Common myeloid progenitor, CD34-positive (primary cell): ENCODE measurements at regions not wholly inside any gene's neighbourhood (a gene's known extent, or its start where the extent isn't known, plus 50 kb on each side); places are given as distances from the start of the nearest gene placed in this dataset.

ENCODE experiments used
- CTCF ChIA-PET: fragments of 350-600 bp; sonication (Branson Sonifier 250); formaldehyde crosslinking; loops from one replicate; lab custom pipeline; 2021; ENCODE audit warnings: antibody characterized with exemption; lab: Charles Lee
- POLR2A ChIA-PET: fragments of 350-600 bp; sonication (Branson Sonifier 250); formaldehyde crosslinking; loops from one replicate; lab custom pipeline; 2021; ENCODE audit warnings: antibody characterized with exemption; lab: Charles Lee
- DNase-seq, 3 donors: peaks; one replicate each; pipeline versions ENCODE4 v3.0.0 to v3.0.0-alpha.2; 2013
- H3K27ac ChIP-seq, 2 experiments: 1 replicate in 1 of 2; 2 replicates in 1 of 2; pipeline ENCODE4 v1.7.0; 2013; ENCODE audit warnings: inconsistent platforms in 2 of 2, low read length in 2 of 2, mild to moderate bottlenecking in 2 of 2, low read depth in 1 of 2, moderate library complexity in 1 of 2; ENCODE audit not compliant: severe bottlenecking in 2 of 2, insufficient read depth in 1 of 2, poor library complexity in 1 of 2
- H3K27me3 ChIP-seq, 5 experiments: replicated peaks in 2 of 5; 1 replicate in 3 of 5; 2 replicates in 2 of 5; pipeline versions ENCODE4 v1.6.1 to v1.7.0; 2013; ENCODE audit warnings: low read length in 4 of 5, mild to moderate bottlenecking in 2 of 5, moderate library complexity in 2 of 5, inconsistent platforms in 1 of 5; ENCODE audit not compliant: insufficient read depth in 5 of 5, control insufficient read depth in 4 of 5
- H3K36me3 ChIP-seq, 4 experiments: 1 replicate in 2 of 4; 2 replicates in 2 of 4; pipeline versions ENCODE4 v1.6.1 to v1.7.0; 2013; ENCODE audit warnings: low read length in 3 of 4, control low read depth in 1 of 4, mild to moderate bottlenecking in 1 of 4; ENCODE audit not compliant: control insufficient read depth in 4 of 4, insufficient read depth in 4 of 4
- H3K4me1 ChIP-seq, 4 experiments: 1 replicate in 3 of 4; 2 replicates in 1 of 4; pipeline versions ENCODE4 v1.6.1 to v1.7.1; 2013; ENCODE audit warnings: low read length in 3 of 4, mild to moderate bottlenecking in 3 of 4, control low read depth in 1 of 4, inconsistent platforms in 1 of 4, moderate library complexity in 1 of 4; ENCODE audit not compliant: control insufficient read depth in 4 of 4, insufficient read depth in 4 of 4; ENCODE audit errors: control extremely low read depth in 1 of 4
- H3K4me3 ChIP-seq, 7 experiments: 1 replicate in 4 of 7; 2 replicates in 3 of 7; pipeline versions ENCODE4 v1.5.1 to v1.7.0; 2013; ENCODE audit warnings: mild to moderate bottlenecking in 7 of 7, low read length in 6 of 7, moderate library complexity in 6 of 7, inconsistent platforms in 2 of 7, low read depth in 2 of 7, control low read depth in 1 of 7; ENCODE audit not compliant: insufficient read depth in 4 of 7, control insufficient read depth in 1 of 7; ENCODE audit errors: extremely low read depth in 1 of 7
- H3K9me3 ChIP-seq, 5 experiments: 1 replicate in 4 of 5; 2 replicates in 1 of 5; pipeline versions ENCODE4 v1.6.1 to v1.7.1; 2013; ENCODE audit warnings: low read length in 4 of 5, mild to moderate bottlenecking in 2 of 5, inconsistent platforms in 1 of 5, low read depth in 1 of 5, moderate library complexity in 1 of 5; ENCODE audit not compliant: control insufficient read depth in 4 of 5, insufficient read depth in 2 of 5; ENCODE audit errors: control extremely low read depth in 1 of 5
- WGBS: methylation state at CpG from one replicate; pipeline ENCODE4 v1.1.5; 2013; ENCODE audit not compliant: insufficient coverage; 5-methylcytosine and 5-hydroxymethylcytosine counted together

GRCh38 chr3:103499132-103499900 lies 1064.5 kb downstream of the ZPLD1 start:
- Histone ChIP-seq H3K36me3 (no peaks in the 10 kb centered on the region), H3K4me3 (no peak overlapping the region), H3K4me1 (no peaks in the 10 kb centered on the region), H3K27ac (no peak overlapping the region), H3K27me3 (no peaks in the 10 kb centered on the region), H3K9me3 (no peaks in the 10 kb centered on the region)
- ChIA-PET POLR2A (no interaction called here), CTCF (no interaction called here)
- DNase-seq: no peak
- WGBS: no CpG with 5 or more reads among the region's 1 CpG

- no peak overlapping the region for H3K27ac ChIP-seq
- no peak for DNase-seq
- H3K27me3 ChIP-seq: no peaks in the 10 kb centered on the region
- no peaks in the 10 kb centered on the region for H3K36me3 ChIP-seq
- ChIA-PET POLR2A (no interaction called here), CTCF (no interaction called here)
- H3K4me3 ChIP-seq: no peak overlapping the region
- H3K9me3 ChIP-seq: no peaks in the 10 kb centered on the region
- H3K4me1 ChIP-seq: no peaks in the 10 kb centered on the region
- 97% methylated on average over 4 of the region's 4 CpGs for WGBS
These were observed 1065.2 kb downstream of the ZPLD1 start for GRCh38 chr3:103499967-103500366.

- H3K4me3 ChIP-seq: no peak overlapping the region
- CTCF ChIA-PET: no interaction called here
- H3K9me3 ChIP-seq: peaks cover 0 to 2% (median 0%) of the 10 kb centered on the region in 5 experiments
- no peaks in the 10 kb centered on the region for H3K4me1 ChIP-seq
- no peaks in the 10 kb centered on the region for H3K36me3 ChIP-seq
- H3K27me3 ChIP-seq: no peaks in the 10 kb centered on the region
- H3K27ac ChIP-seq: no peak overlapping the region
- no CpG with 5 or more reads among the region's 2 CpGs for WGBS
- DNase-seq: no peak
- POLR2A ChIA-PET: no interaction called here
These were observed 1075.9 kb downstream of the ZPLD1 start for GRCh38 chr3:103510760-103511159.

- no peak overlapping the region for H3K4me3 ChIP-seq
- no peak overlapping the region for H3K27ac ChIP-seq
- peaks cover 0 to 1% (median 0%) of the 10 kb centered on the region in 5 experiments for H3K9me3 ChIP-seq
- H3K36me3 ChIP-seq: no peaks in the 10 kb centered on the region
- ChIA-PET POLR2A (no interaction called here), CTCF (no interaction called here)
- no peak for DNase-seq
- H3K27me3 ChIP-seq: no peaks in the 10 kb centered on the region
- H3K4me1 ChIP-seq: no peaks in the 10 kb centered on the region
- WGBS: no CpG with 5 or more reads among the region's 1 CpG
These were observed 1077.1 kb downstream of the ZPLD1 start for GRCh38 chr3:103511891-103512290.

GRCh38 chr3:103512595-103512994 lies 1077.8 kb downstream of the ZPLD1 start:
- H3K27ac ChIP-seq: no peak overlapping the region
- no peak overlapping the region for H3K4me3 ChIP-seq
- ChIA-PET POLR2A (no interaction called here), CTCF (no interaction called here)
- H3K36me3 ChIP-seq: no peaks in the 10 kb centered on the region
- H3K4me1 ChIP-seq: no peaks in the 10 kb centered on the region
- peaks cover 0 to 2% (median 0%) of the 10 kb centered on the region in 5 experiments for H3K9me3 ChIP-seq
- no peak for DNase-seq
- no peaks in the 10 kb centered on the region for H3K27me3 ChIP-seq
- WGBS: 80% methylated on average over 1 of the region's 1 CpG

- no peaks in the 10 kb centered on the region for H3K36me3 ChIP-seq
- CTCF ChIA-PET: no interaction called here
- no peak overlapping the region for H3K4me3 ChIP-seq
- no peak for DNase-seq
- H3K27me3 ChIP-seq: no peaks in the 10 kb centered on the region
- WGBS: no CpG with 5 or more reads among the region's 1 CpG
- POLR2A ChIA-PET: no interaction called here
- H3K9me3 ChIP-seq: peaks cover 0 to 2% (median 0%) of the 10 kb centered on the region in 5 experiments
- no peak overlapping the region for H3K27ac ChIP-seq
- no peaks in the 10 kb centered on the region for H3K4me1 ChIP-seq
These were observed 1078.2 kb downstream of the ZPLD1 start for GRCh38 chr3:103513003-103513402.

GRCh38 chr3:103515116-103515515 lies 1080.3 kb downstream of the ZPLD1 start:
- ChIA-PET CTCF (no interaction called here), POLR2A (no interaction called here)
- 94% methylated on average over 4 of the region's 5 CpGs for WGBS

More at GRCh38 chr3:103515116-103515515, 1080.3 kb downstream of the ZPLD1 start:
- no peaks in the 10 kb centered on the region for H3K36me3 ChIP-seq
- H3K9me3 ChIP-seq: peaks cover 0 to 3% (median 0%) of the 10 kb centered on the region in 5 experiments
- H3K27ac ChIP-seq: no peak overlapping the region
- no peaks in the 10 kb centered on the region for H3K4me1 ChIP-seq
- H3K27me3 ChIP-seq: no peaks in the 10 kb centered on the region
- no peak overlapping the region for H3K4me3 ChIP-seq
- no peak for DNase-seq
